ENCODE measurements at regions not wholly inside any gene's neighbourhood (a gene's known extent, or its start where the extent isn't known, plus 50 kb on each side); places are given as distances from the start of the nearest gene placed in this dataset.

DNA sequence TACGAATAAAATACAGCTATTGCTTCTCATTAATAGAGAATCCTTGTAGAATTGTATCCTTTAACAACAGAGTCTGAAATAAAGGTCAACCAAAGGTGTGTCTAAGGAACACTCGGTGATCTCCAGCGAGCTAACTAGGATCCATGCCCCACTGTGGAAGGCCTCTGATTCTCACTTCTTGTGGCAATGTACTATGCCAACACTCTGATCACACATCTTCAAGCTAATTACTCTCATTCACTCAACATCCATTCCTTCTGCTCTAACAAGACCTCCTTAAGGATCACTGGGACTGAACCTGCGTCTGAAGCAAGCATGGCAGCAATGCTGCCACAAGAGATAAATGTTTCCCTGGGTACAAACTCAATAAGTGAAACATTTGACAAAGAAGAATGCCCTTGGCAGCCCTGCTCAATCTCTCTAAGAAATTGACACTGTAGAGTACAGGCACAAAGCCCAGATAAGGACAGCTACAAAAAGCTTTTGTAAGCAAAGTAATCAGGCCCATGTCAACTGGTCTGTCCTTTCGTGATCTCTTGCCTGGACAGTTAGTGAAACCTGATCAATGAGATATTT is 74.6 kb upstream of the PARD3B start:
- no peak for DNase-seq (ENCODE audit: low read depth, low spot score)

DNA sequence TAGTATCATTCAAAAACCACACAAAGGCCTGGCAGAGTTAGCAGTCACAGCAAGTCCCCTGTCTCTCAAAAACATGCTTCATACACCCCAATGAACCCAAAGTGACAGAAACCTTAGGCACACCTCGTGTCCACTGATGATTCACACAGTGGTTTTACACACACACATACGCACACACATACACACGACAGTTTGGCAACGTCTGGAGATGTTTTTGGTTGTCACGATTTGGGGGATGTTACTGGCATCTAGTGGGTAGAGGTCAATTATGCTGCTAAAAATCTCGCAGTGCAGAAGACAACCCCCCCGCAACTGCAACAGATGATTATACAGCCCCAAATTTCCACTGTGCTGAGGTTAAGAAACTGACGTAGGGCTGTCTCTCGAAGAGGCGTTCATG is 72.9 kb upstream of the PARD3B start:
- DNase-seq (ENCODE audit: low read depth, low spot score) = no peak

DNA sequence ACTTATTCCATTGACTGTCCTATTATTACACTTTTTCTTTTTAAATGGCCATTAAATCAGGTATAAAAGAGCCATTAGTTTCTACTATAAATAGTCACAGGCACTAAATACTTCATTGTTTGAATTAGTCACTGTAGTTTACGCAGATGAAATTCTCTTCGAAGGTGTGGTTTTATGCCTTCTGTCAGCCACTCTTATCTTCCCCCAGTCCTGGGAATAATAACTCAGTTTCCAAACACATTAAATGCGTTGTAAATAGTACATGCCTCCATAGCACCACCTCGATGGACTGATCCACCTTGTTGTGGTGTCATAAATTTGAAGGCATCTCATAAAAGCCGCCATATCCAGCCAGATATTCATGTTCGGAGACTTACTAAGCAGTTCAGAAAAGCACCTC is 72.1 kb upstream of the PARD3B start:
- no peak for DNase-seq (ENCODE audit: low read depth, low spot score)

DNA sequence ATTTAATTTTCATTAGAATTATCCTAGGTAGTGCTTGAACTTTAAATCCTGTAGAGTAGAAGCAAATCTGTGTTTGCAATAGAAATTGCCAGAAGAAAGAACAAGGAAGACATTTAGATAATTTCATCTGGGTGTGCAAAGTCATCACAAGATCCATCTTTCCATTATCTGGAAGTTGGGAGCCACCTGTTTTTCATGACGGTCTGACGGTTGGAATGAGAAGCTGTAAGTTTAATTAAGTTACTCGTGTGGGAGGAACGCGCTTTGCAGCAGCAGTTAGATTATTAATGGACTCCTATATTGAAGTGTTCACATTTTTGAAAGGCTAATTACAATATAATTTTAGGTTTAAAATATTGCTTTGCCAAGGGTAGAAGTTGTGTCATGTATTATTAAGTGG is 69.9 kb upstream of the PARD3B start:
- DNase-seq (ENCODE audit: low read depth, low spot score) = no peak

DNA sequence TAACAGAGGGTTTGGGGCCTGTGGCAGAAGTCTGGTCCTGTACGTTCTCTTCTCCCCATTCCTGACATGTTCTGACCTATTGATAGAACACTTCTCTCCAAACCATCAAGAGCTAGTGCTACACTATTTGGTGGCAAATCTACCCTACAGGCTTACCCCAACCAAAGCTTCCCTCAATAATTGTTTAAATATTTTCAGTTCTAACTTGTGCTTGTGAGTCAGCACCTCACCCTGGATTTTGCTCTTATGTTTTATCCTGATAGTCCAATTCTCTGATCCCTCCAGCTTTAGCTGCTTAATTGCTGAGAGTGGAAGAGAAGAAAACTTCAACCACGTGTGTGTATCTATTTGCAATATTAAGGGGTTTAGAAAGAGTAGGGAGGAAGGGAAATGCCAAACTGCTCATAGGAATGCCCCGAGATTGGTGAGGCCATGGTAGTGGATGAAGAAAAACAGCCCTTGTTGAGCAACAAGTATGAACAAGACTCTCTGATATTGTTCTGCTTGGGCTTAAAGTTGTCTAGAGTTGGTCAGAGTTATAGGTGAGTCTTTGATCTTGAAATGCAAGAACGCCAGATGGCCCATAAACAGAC is 67.8 kb upstream of the PARD3B start:
- no peak for DNase-seq (ENCODE audit: low read depth, low spot score)

DNA sequence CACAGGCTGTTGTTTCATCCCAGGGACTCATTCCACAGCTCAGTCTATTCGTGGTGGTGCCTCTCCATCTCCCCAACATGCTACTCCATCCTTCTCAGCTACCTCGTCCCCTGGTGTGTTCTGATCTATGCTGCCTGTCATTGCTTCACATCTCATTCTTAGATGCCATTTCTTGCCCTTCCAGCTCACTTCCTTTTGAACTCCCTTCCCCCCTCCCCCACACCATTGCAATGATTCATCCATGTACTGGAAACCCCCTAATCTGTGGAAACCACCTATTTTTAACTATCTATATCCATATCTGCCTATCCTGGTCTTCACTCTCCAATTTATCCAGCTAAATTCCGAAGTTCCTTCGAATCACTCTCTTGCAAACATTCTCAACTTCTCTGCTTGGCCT is 65.7 kb upstream of the PARD3B start:
- no peak for DNase-seq (ENCODE audit: low read depth, low spot score)

DNA sequence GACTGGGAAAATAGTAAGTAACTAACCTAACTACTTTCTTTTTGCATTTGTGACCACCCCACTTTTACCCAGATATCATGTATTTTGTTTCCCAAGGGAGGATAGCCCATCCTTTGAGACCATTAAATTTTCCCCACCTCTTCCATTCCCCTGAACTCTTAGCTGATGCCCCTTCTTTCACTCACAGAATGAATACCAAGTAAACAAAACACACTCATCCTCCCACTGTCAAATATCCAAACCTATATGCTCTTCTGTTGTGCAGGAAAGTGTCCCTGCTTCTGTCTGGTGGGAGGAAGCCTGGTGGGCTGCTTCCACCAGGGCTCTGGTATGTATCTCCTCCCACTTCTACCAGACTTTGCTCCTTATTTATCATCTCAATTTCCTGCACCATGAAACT is 64.6 kb upstream of the PARD3B start:
- no peak for DNase-seq (ENCODE audit: low read depth, low spot score)

DNA sequence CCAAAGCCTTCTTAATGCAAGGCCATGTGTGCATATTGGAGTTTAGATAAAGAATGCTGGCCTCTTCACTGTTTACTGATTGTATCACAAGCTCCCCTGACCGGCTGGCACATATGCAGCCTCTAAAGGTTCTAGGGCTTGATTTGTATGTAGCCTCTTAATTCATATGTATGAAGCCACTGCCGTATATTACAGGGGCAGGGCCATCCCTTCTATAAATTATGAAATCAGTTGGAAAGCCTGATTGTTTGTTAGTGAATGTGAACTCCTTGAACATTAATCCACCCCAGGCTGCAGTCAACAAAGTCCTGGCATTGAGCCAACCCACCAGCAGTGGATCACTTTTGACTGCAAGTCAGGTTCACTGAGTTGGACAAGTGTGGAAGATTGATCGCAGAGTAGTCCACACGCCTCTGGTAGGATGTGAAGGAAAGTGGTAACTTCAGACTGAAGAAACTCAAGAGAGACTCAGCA is 61.6 kb upstream of the PARD3B start:
- DNase-seq (ENCODE audit: low read depth, low spot score) = no peak

DNA sequence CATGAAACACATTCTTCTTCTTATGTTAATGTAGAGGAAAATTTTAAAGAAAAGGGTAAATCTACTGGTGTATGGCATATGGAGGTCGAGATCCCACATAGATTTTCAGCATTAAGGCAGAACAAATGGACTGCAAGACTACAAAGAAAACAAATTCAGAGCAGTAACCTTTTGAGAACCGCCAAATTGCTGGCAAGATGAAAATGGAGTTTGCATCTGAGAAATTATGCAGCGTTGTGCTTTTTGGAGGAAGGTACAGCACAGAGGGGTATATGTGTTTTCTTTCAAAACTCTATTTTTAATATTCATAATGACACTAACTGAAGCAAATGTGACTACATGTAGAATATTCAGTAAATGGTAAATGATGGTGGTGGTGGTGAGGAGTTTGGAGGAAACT is 59.0 kb upstream of the PARD3B start:
- DNase-seq (ENCODE audit: low read depth, low spot score) = no peak

DNA sequence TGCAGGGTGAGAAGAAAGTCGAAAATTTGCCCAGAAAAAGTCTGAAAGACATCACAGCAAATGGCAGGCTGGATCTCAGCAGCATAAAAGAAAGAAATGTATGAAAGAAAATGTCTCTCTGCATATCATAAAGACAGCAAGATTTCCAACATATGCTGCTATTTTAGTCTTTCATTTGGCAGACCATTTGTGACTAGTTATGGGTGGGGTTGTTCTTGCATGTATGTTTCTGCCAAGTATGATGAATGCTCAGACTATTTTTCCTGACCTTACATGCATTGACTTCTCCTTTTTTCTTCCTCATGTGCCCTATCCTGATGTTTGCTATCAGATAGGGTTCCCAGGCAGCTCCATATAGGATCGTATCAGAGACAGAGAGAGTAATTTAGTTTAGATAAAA is 58.5 kb upstream of the PARD3B start:
- DNase-seq (ENCODE audit: low read depth, low spot score) = no peak

DNA sequence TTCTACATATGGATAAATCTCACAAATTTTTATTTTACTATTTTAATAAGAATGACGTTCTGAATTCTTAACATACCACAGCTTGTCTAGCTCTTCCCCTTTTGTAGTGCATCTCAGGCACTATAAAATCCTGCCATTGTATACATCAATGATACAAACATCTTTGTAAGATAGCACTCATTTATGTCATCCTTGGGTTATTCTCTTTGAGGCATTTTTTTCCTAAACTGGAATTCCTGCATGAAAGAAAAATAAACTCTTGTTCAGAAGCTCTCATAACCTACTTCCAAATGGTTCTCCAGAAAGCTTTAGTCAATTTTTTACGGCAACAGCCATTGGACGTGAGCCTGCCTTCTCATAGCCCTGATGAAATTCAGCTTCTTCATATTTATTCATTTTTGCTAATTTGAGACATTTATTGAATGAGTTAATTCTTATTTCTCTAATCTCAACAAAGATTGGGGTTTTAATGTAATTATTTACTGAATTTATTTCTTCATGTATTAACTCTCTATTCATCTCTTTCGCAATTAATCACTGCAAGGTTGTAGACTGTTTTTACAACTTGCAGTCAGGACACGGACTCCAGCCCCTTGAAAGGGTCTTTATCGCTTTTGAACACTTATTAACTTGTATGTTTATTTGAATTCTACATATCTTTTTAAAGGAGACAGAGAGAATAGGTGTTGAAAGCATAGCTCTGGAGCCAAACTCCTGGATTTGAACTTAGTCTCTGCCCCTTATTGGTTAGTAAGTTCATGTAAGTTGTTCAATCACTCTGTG is 57.6 kb upstream of the PARD3B start:
- no peak for DNase-seq (ENCODE audit: low read depth, low spot score)

DNA sequence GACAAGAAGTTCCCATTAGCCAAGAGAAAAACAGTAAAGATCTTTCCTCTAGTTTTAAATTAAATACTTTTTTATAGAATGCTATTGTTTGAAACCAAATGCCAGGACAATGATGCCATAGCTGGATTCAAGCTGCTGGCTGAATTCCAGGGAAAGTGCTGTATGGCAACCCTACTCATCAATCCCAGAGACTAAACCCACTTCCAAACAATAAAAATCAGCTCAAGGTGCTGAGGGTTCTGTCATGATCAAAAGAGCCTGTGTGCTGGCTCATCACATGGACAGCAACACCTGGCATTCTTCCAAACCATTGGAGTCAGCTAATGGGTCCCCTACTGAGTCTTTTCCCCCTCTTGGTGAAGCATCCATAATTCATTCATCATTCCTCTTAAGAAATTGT is 53.7 kb upstream of the PARD3B start:
- no peak for DNase-seq (ENCODE audit: low read depth, low spot score)

DNA sequence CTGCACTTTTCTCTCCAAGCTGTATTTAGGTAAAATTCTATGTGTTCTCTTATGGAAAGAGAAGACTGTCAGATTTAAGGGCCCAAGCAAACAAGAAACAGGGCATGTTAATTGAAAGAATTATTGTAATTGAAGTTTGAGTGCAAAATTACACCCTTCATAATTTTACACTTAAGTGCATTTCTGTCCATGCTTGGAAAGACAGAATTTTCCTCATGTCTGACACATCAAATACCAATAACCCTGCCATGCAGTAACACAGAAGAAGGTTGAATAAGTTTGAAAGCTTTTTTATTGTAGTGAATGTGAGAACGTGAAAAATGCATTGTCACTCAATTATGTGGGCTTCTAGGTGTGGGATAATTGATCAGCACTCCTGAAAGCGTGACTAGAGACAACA is 52.9 kb upstream of the PARD3B start:
- DNase-seq (ENCODE audit: low read depth, low spot score) = no peak

DNA sequence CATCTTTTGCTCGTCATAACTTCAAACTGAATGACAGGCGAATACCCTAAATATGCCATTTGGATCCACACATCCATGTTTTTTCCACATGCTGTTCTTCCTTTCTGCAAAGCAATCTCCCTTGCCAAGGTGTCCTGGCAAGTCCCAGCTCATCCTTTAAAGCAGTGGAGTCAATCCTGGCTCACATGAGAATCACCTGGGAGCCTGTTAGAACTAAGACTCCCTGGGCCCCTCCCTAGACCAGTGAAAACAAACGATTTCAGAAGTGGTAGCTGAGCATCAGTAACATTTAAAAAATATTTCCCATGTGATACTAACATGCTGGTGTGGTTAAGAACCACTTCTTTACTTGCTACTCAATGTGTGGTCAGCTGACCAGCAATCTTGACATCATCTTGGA is 50.6 kb upstream of the PARD3B start:
- no peak for DNase-seq (ENCODE audit: low read depth, low spot score)

DNA sequence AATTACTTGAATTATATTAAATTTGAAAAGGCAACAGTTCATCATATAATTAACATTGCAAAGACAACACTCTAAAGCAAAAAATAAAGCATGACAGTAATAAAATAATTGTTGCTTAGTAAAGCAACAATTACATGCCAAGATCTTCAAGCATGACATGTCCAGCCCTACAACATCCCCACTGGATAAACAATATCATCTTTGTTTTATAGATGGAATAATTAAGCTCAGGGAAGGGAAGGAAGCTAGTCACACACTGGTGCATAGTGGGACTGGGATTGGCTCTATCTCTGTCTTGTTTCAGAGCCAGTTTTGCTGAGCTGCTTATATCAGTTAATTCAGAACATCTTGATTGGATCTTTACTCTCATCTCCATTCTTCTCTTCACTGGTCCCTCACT is 49.9 kb upstream of the PARD3B start:
- no peak for DNase-seq (ENCODE audit: low read depth, low spot score)
